GM23338 (cell line): ENCODE measurements at regions not wholly inside any gene's neighbourhood (a gene's known extent, or its start where the extent isn't known, plus 50 kb on each side); places are given as distances from the start of the nearest gene placed in this dataset.

ENCODE experiments used
- CREB1 ChIP-seq: fragments of 250-450 bp; sonication (Bioruptor Pico); IDR thresholded peaks from 2 replicates; pipeline ENCODE4 v1.5.0; 2020; ENCODE audit warnings: low read depth, mild to moderate bottlenecking, moderate library complexity
- CTCF ChIP-seq, 2 experiments: fragments of 200-600 bp in 1 of 2; sonication (generic) in 1 of 2; conservative IDR thresholded peaks; 2 replicates each; pipeline versions ENCODE4 v1.5.1 to v1.6.1; 2016 to 2017; ENCODE audit warnings: antibody characterized with exemption in 2 of 2, low read depth in 2 of 2, mild to moderate bottlenecking in 2 of 2, moderate library complexity in 1 of 2
- ETS1 ChIP-seq: IDR thresholded peaks from 2 replicates; pipeline ENCODE4 v1.6.1; 2016; ENCODE audit warnings: antibody characterized with exemption
- EZH2 ChIP-seq: fragments of 200-600 bp; sonication (generic); IDR thresholded peaks from one replicate; pipeline ENCODE4 v1.8.0; 2017; ENCODE audit warnings: antibody characterized with exemption, mild to moderate bottlenecking, low read depth; ENCODE audit not compliant: unreplicated experiment
- JUNB ChIP-seq: IDR thresholded peaks from one replicate; pipeline ENCODE4 v1.6.1; 2016; ENCODE audit warnings: antibody characterized with exemption; ENCODE audit not compliant: unreplicated experiment
- NANOG ChIP-seq: IDR thresholded peaks from 2 replicates; pipeline ENCODE4 v1.6.1; 2016; ENCODE audit warnings: antibody characterized with exemption, borderline replicate concordance
- POLR2AphosphoS5 ChIP-seq: IDR thresholded peaks from 2 replicates; pipeline ENCODE4 v1.6.1; 2016; ENCODE audit warnings: antibody characterized with exemption, low read depth
- REST ChIP-seq: IDR thresholded peaks from one replicate; pipeline ENCODE4 v1.6.1; 2018; ENCODE audit warnings: antibody characterized with exemption; ENCODE audit not compliant: unreplicated experiment

DNA sequence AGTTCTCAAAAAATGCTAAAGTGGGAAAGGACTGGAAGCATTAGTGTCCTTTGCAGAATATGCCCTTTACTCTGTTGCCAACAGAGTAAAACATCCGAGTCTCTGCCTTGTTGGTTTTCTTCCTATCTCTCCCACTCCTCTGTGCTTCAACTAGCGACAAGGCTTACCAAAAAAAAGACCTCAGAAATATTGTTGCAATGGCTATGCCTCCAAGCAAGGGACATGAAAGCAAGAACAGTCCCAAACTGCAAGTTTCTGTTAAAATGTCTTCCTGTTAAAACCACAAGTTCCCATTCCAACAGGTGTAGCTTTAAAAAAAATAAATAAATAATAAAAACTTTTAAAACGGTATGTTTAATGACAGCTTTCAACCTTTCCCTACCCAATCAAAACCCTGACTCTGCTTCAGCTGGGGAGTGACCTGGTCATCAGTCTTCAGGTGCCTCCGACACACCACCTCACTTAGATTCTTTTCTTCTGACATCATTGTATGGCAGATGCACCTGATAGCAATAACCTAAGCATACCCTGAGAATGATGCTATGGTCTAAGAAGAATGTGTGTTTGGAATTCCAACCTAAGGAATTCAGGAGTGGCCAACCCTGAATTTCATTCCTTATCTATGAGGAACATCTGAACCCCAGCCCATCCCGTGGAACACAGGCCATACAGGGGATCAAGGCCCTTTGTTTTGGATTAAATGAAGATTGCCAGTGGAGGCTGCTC lies 81.0 kb downstream of the RPS29 start:
- TF ChIP-seq POLR2AphosphoS5 (no peak), CTCF (conservative IDR thresholded peaks at IDR 0.05; ENCODE audit: low read depth in 2 of 2) (no peak), EZH2 (no peak), REST (no peak), ETS1 (no peak), CREB1 (no peak), JUNB (no peak), NANOG (no peak)
